ENCODE measurements at regions not wholly inside any gene's neighbourhood (a gene's known extent, or its start where the extent isn't known, plus 50 kb on each side); places are given as distances from the start of the nearest gene placed in this dataset.

GRCh38 chr3:170739410-170739809, 130.6 kb downstream of the RPL22L1 start:
- no peak for TF ChIP-seq CTCF (IDR thresholded peaks at IDR 0.05; ENCODE audit: insufficient read depth, low read depth, low read length)
- no peak overlapping the region for H3K4me3 ChIP-seq (ENCODE audit: low read depth, low read length)

GRCh38 chr3:170738766-170739165, 131.2 kb downstream of the RPL22L1 start:
- no peak for TF ChIP-seq CTCF (IDR thresholded peaks at IDR 0.05; ENCODE audit: insufficient read depth, low read depth, low read length)
- DNase-seq (ENCODE audit: low read depth), result no peak
- no peak overlapping the region for H3K4me3 ChIP-seq (ENCODE audit: low read depth, low read length)

More at GRCh38 chr3:170739410-170739809, 130.6 kb downstream of the RPL22L1 start:
- DNase-seq (ENCODE audit: low read depth), result no peak

- no peak for DNase-seq (ENCODE audit: low read depth)
- TF ChIP-seq CTCF (IDR thresholded peaks at IDR 0.05; ENCODE audit: insufficient read depth, low read depth, low read length), result no peak
- H3K4me3 ChIP-seq (ENCODE audit: low read depth, low read length), result no peak overlapping the region
Measured at GRCh38 chr3:170737498-170738162, 132.4 kb downstream of the RPL22L1 start.

GRCh38 chr3:170735821-170736220, 134.2 kb downstream of the RPL22L1 start:
- no peak for TF ChIP-seq CTCF (IDR thresholded peaks at IDR 0.05; ENCODE audit: insufficient read depth, low read depth, low read length)

GRCh38 chr3:170734735-170735065, 135.3 kb downstream of the RPL22L1 start:
- no peak for TF ChIP-seq CTCF (IDR thresholded peaks at IDR 0.05; ENCODE audit: insufficient read depth, low read depth, low read length)
- DNase-seq (ENCODE audit: low read depth), result peak; percentile 94
- H3K4me3 ChIP-seq (ENCODE audit: low read depth, low read length), result peak overlapping the region; percentile 29

More at GRCh38 chr3:170735821-170736220, 134.2 kb downstream of the RPL22L1 start:
- DNase-seq (ENCODE audit: low read depth), result no peak
- no peak overlapping the region for H3K4me3 ChIP-seq (ENCODE audit: low read depth, low read length)

GRCh38 chr3:170734043-170734734, 135.8 kb downstream of the RPL22L1 start:
- TF ChIP-seq CTCF (IDR thresholded peaks at IDR 0.05; ENCODE audit: insufficient read depth, low read depth, low read length), result no peak
- peak overlapping the region; percentile 29 for H3K4me3 ChIP-seq (ENCODE audit: low read depth, low read length)
- DNase-seq (ENCODE audit: low read depth), result no peak
